AG10803 (cell line): ENCODE measurements at regions not wholly inside any gene's neighbourhood (a gene's known extent, or its start where the extent isn't known, plus 50 kb on each side); places are given as distances from the start of the nearest gene placed in this dataset.
A peak's percentile ranks its signal among the peaks of the same experiment; 100 is the strongest.

ENCODE experiments used
- DNase-seq: peaks from one replicate; pipeline ENCODE4 v3.0.0; 2010; ENCODE audit warnings: low read depth
- H3K4me3 ChIP-seq: 2 replicates; pipeline ENCODE4 v1.5.1; 2011; ENCODE audit warnings: mild to moderate bottlenecking, low read length, control low read depth
- CTCF ChIP-seq: conservative IDR thresholded peaks from 2 replicates; pipeline ENCODE4 v1.5.1; 2011; ENCODE audit warnings: mild to moderate bottlenecking, low read length, control low read depth, inconsistent platforms

- no peak overlapping the region for H3K4me3 ChIP-seq
- TF ChIP-seq CTCF, result no peak
- no peak for DNase-seq
Observed at GRCh38 chr10:104579136-104579535, 62.0 kb upstream of the SORCS3 start.

- TF ChIP-seq CTCF, result no peak
- peak; percentile 42 for DNase-seq
- peak overlapping the region; percentile 37 for H3K4me3 ChIP-seq
Observed at GRCh38 chr10:104580321-104580720, 60.8 kb upstream of the SORCS3 start.

GRCh38 chr10:104580774-104581675 is 60.1 kb upstream of the SORCS3 start:
- H3K4me3 ChIP-seq, result peak overlapping the region; percentile 37
- DNase-seq, result peak; percentile 61
- peak; percentile 89 for TF ChIP-seq CTCF

GRCh38 chr10:104581884-104582601 is 59.0 kb upstream of the SORCS3 start:
- no peak for TF ChIP-seq CTCF
- DNase-seq, result peak; percentile 72

GRCh38 chr10:104582602-104582951 is 58.5 kb upstream of the SORCS3 start:
- no peak overlapping the region for H3K4me3 ChIP-seq
- TF ChIP-seq CTCF, result no peak
- no peak for DNase-seq

More at GRCh38 chr10:104581884-104582601, 59.0 kb upstream of the SORCS3 start:
- no peak overlapping the region for H3K4me3 ChIP-seq

- TF ChIP-seq CTCF, result no peak
- no peak overlapping the region for H3K4me3 ChIP-seq
- no peak for DNase-seq
Observed at GRCh38 chr10:104582966-104583365, 58.1 kb upstream of the SORCS3 start.

- TF ChIP-seq CTCF, result no peak
- DNase-seq, result no peak
Observed at GRCh38 chr10:104584541-104584940, 56.5 kb upstream of the SORCS3 start.

More at GRCh38 chr10:104584541-104584940, 56.5 kb upstream of the SORCS3 start:
- H3K4me3 ChIP-seq, result no peak overlapping the region
